ENCODE measurements at regions not wholly inside any gene's neighbourhood (a gene's known extent, or its start where the extent isn't known, plus 50 kb on each side); places are given as distances from the start of the nearest gene placed in this dataset.

DNA sequence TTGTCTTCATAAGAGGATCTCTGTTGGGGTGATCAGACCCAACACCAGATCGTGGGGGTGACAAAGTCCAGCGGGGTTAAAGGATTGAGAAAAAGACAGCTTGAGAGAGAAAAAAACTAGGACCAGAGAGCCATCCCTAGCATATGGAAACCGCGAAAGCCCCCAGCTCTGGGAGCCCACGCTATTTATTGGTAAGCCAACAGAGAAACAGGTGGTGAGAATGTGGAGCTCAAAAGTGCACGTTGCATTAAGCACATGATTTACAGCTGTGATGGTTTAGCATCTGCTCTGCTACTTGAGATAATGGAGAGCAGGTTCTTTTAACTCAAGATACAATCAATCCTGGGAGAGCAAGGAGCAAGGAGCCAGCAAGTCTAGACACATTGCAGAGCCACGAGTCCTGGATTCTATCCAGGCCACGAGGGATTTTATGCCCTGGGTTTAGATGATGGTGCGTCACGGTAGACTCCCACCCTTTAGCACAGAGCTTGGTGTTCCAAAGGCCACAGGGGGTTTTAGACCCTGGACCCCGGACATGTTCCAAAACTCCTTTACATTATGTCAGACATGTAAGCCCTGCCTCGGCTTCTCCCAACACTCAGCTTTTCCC is 755.2 kb upstream of the SORCS1 start:
- H2AFZ ChIP-seq (ENCODE audit: low read depth, low read length, poor library complexity, severe bottlenecking): no peak overlapping the region
- DNase-seq (ENCODE audit: low read depth, low spot score) (no peak), ATAC-seq (no peak)
- H3K79me2 ChIP-seq (ENCODE audit: insufficient read depth, low read length): no peaks in the 10 kb centered on the region
- no peaks in the 10 kb centered on the region for H3K36me3 ChIP-seq (ENCODE audit: control insufficient read depth in 1 of 2, insufficient read depth in 2 of 2, low read length in 2 of 2)
- H3K4me3 ChIP-seq (replicated peaks in 1 of 2; ENCODE audit: low read depth in 1 of 2, low read length in 2 of 2): no peak overlapping the region
- H3K27ac ChIP-seq (ENCODE audit: low read depth, low read length): no peak overlapping the region
- H4K20me1 ChIP-seq (ENCODE audit: insufficient read depth): no peaks in the 10 kb centered on the region
- BruUV-seq (replicated peaks): no TSS peak
- no peak overlapping the region for H3K9ac ChIP-seq (ENCODE audit: low read length)
- no peaks in the 10 kb centered on the region for H3K27me3 ChIP-seq (ENCODE audit: insufficient read depth, low read length)
- ChIA-PET RAD21 (ENCODE audit: low non-redundant PET in 1 of 2, low total read pairs in 2 of 2, uncharacterized antibody in 2 of 2, unreplicated experiment in 2 of 2) (no interaction called here), POLR2A (no interaction called here), CTCF (no interaction called here)
- no peak for TF ChIP-seq SP1 (IDR thresholded peaks at IDR 0.05; ENCODE audit: low read depth)
- TF ChIP-seq ELF1 (IDR thresholded peaks at IDR 0.05; ENCODE audit: borderline replicate concordance, low read depth): no peak
- H3K9me2 ChIP-seq (ENCODE audit: insufficient read depth): no peaks in the 10 kb centered on the region
- H3K9me3 ChIP-seq (ENCODE audit: control insufficient read depth in 1 of 2, insufficient read depth in 1 of 2, low read depth in 1 of 2, low read length in 2 of 2): peaks cover 46 to 55% of the 10 kb centered on the region in 2 experiments; a peak in 3 of 4 replicates
- H3K4me1 ChIP-seq (ENCODE audit: control insufficient read depth in 1 of 2, insufficient read depth in 2 of 2, low read length in 2 of 2): no peaks in the 10 kb centered on the region
- intact Hi-C loops (cut with micrococcal nuclease): no loop called here
- H3K4me2 ChIP-seq (ENCODE audit: low read length): no peak overlapping the region

- DNase-seq (ENCODE audit: low read depth, low spot score): no peak
- intact Hi-C loops (cut with micrococcal nuclease): no loop called here
- Histone ChIP-seq H3K79me2 (ENCODE audit: insufficient read depth, low read length) (no peaks in the 10 kb centered on the region), H3K27ac (ENCODE audit: low read depth, low read length) (no peak overlapping the region), H3K4me1 (ENCODE audit: control insufficient read depth in 1 of 2, insufficient read depth in 2 of 2, low read length in 2 of 2) (no peaks in the 10 kb centered on the region), H3K4me2 (ENCODE audit: low read length) (no peak overlapping the region), H3K9ac (ENCODE audit: low read length) (no peak overlapping the region), H3K9me3 (ENCODE audit: control insufficient read depth in 1 of 2, insufficient read depth in 1 of 2, low read depth in 1 of 2, low read length in 2 of 2) (peaks cover 51 to 61% of the 10 kb centered on the region in 2 experiments; a peak in 3 of 4 replicates), H3K36me3 (ENCODE audit: control insufficient read depth in 1 of 2, insufficient read depth in 2 of 2, low read length in 2 of 2) (no peaks in the 10 kb centered on the region), H3K9me2 (ENCODE audit: insufficient read depth) (no peaks in the 10 kb centered on the region), H3K4me3 (replicated peaks in 1 of 2; ENCODE audit: low read depth in 1 of 2, low read length in 2 of 2) (no peak overlapping the region), H3K27me3 (ENCODE audit: insufficient read depth, low read length) (no peaks in the 10 kb centered on the region), H2AFZ (ENCODE audit: low read depth, low read length, poor library complexity, severe bottlenecking) (no peak overlapping the region), H4K20me1 (ENCODE audit: insufficient read depth) (no peaks in the 10 kb centered on the region)
- BruUV-seq (replicated peaks): no TSS peak
- TF ChIP-seq, protein P1, sequence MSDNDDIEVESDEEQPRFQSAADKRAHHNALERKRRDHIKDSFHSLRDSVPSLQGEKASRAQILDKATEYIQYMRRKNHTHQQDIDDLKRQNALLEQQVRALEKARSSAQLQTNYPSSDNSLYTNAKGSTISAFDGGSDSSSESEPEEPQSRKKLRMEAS (IDR thresholded peaks at IDR 0.05): no peak
- TF ChIP-seq JUND (IDR thresholded peaks at IDR 0.05) (no peak), EZH2phosphoT487 (IDR thresholded peaks at IDR 0.05; ENCODE audit: borderline replicate concordance) (no peak), YY1 (IDR thresholded peaks at IDR 0.05; ENCODE audit: extremely low read depth, insufficient replicate concordance, low read depth, low read length) (no peak), POLR2A (IDR thresholded peaks at IDR 0.05; ENCODE audit: borderline replicate concordance, extremely low read depth, insufficient read depth, insufficient read length) (no peak), ZBTB33 (IDR thresholded peaks at IDR 0.05; ENCODE audit: extremely low read depth, insufficient replicate concordance, low read length) (no peak), TCF7L2 (IDR thresholded peaks at IDR 0.05; ENCODE audit: borderline replicate concordance, extremely low read depth, insufficient read depth, insufficient read length) (no peak)
- ChIA-PET POLR2A (no interaction called here), RAD21 (ENCODE audit: low non-redundant PET in 1 of 2, low total read pairs in 2 of 2, uncharacterized antibody in 2 of 2, unreplicated experiment in 2 of 2) (no interaction called here), CTCF (no interaction called here)
- no peak for ATAC-seq
Measured at GRCh38 chr10:107918171-107918570, 753.7 kb upstream of the SORCS1 start.

Data from HCT116 (cell line).